PC-9 (cell line): ENCODE measurements at regions not wholly inside any gene's neighbourhood (a gene's known extent, or its start where the extent isn't known, plus 50 kb on each side); places are given as distances from the start of the nearest gene placed in this dataset.
A peak's percentile ranks its signal among the peaks of the same experiment; 100 is the strongest.

Source experiments
- BruUV-seq: library from RNA; stranded (reverse); fragments of 400-500 nt; replicated peaks from 2 replicates; lab custom pipeline; 2021; lab: Mats Ljungman, UMichigan
- CTCF ChIA-PET: fragments of 300-600 bp; sonication (Branson Sonifier 250); formaldehyde crosslinking; loops from one replicate; lab custom pipeline; 2022; ENCODE audit warnings: antibody characterized with exemption; lab: Charles Lee
- POLR2A ChIA-PET: fragments of 300-600 bp; sonication (Branson Sonifier 250); formaldehyde crosslinking; loops from one replicate; lab custom pipeline; 2022; ENCODE audit warnings: antibody characterized with exemption; ENCODE audit not compliant: unreplicated experiment; lab: Charles Lee
- DNase-seq, 2 experiments: peaks; one replicate each; pipeline versions ENCODE4 v3.0.0 to v3.0.0-alpha.2; 2015 to 2022; ENCODE audit warnings: mixed read lengths in 1 of 2
- H2AFZ ChIP-seq: fragments of 200-600 bp; sonication (generic); 2 replicates; pipeline ENCODE4 v1.8.1; 2017; ENCODE audit warnings: antibody characterized with exemption
- H3F3A ChIP-seq: fragments of 200-600 bp; sonication (generic); 2 replicates; pipeline ENCODE4 v1.8.1; 2017; ENCODE audit warnings: antibody characterized with exemption, mild to moderate bottlenecking, low read depth; ENCODE audit not compliant: insufficient read depth
- H3K27ac ChIP-seq: fragments of 200-600 bp; sonication (generic); 2 replicates; pipeline ENCODE4 v1.6.1; 2016; ENCODE audit warnings: mixed run types
- H3K27me3 ChIP-seq: fragments of 200-600 bp; sonication (generic); 2 replicates; pipeline ENCODE4 v1.6.1; 2016; ENCODE audit warnings: low read depth, mixed run types; ENCODE audit not compliant: insufficient read depth
- H3K36me3 ChIP-seq: fragments of 200-600 bp; sonication (generic); 2 replicates; pipeline ENCODE4 v1.6.1; 2016; ENCODE audit warnings: low read depth, mixed run types
- H3K4me1 ChIP-seq: fragments of 200-600 bp; sonication (generic); replicated peaks from 2 replicates; pipeline ENCODE4 v1.6.1; 2016; ENCODE audit warnings: mixed run types; ENCODE audit not compliant: insufficient read depth
- H3K4me2 ChIP-seq: fragments of 200-600 bp; sonication (generic); 2 replicates; pipeline ENCODE4 v1.6.1; 2017; ENCODE audit warnings: mixed run types
- H3K4me3 ChIP-seq: fragments of 200-600 bp; sonication (generic); 2 replicates; pipeline ENCODE4 v1.6.1; 2016; ENCODE audit warnings: mixed run types
- H3K79me2 ChIP-seq: fragments of 200-600 bp; sonication (generic); 2 replicates; pipeline ENCODE4 v1.6.1; 2017; ENCODE audit warnings: low read depth, mixed run types
- H3K9me2 ChIP-seq: fragments of 200-600 bp; sonication (generic); 2 replicates; pipeline ENCODE4 v1.8.1; 2017; ENCODE audit warnings: mild to moderate bottlenecking; ENCODE audit not compliant: insufficient read depth
- H3K9me3 ChIP-seq: fragments of 200-600 bp; sonication (generic); 2 replicates; pipeline ENCODE4 v1.8.1; 2016; ENCODE audit warnings: low read depth; ENCODE audit not compliant: insufficient read depth
- H4K20me1 ChIP-seq: fragments of 200-600 bp; sonication (generic); 2 replicates; pipeline ENCODE4 v1.8.1; 2017; ENCODE audit not compliant: insufficient read depth
- EZH2 ChIP-seq: fragments of 200-600 bp; sonication (generic); IDR thresholded peaks from 2 replicates; pipeline ENCODE4 v1.8.0; 2017; ENCODE audit warnings: antibody characterized with exemption, low read depth
- intact Hi-C: fragments of 100-400 bp; cut with micrococcal nuclease; formaldehyde crosslinking; loops from one replicate; pipeline ENCODE4 v1.10.0; 2022; ENCODE audit not compliant: unreplicated experiment
- TF ChIP-seq, protein P1 (sequence below): fragments of 200-600 bp; sonication (generic); conservative IDR thresholded peaks from 2 replicates; pipeline ENCODE4 v1.6.1; 2017; ENCODE audit warnings: mixed run types, antibody characterized with exemption, mild to moderate bottlenecking, moderate library complexity

DNA sequence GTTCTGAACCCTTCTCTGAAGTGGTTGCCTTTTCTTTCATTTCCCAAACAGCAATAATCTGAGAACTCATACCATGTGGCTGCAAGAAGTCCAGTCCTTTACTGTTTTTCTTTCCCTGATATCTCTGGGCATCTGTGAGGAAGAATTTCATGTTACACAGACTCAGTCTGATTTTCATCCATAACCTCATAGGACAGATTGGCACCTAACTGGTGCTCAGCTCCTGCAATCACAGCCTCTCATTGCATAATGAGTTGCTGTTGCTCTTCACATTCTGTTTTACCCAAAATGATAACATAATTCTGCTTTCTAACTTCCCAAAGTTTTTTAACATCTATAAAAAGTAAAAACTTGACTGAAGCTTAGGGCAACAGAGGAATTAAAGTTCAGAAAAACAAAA is 472.2 kb upstream of the PBX1 start:
- H3K4me1 ChIP-seq, result no peaks in the 10 kb centered on the region
- intact Hi-C loops, result no loop called here
- no peaks in the 10 kb centered on the region for H3K27me3 ChIP-seq
- no peaks in the 10 kb centered on the region for H3K36me3 ChIP-seq
- no peak overlapping the region for H3K27ac ChIP-seq
- BruUV-seq, result no TSS peak
- no peak for DNase-seq
- no peak overlapping the region for H2AFZ ChIP-seq
- H3K9me3 ChIP-seq, result no peaks in the 10 kb centered on the region; the same call in 1 of the 2 replicates
- no peak for TF ChIP-seq EZH2
- TF ChIP-seq, protein P1, sequence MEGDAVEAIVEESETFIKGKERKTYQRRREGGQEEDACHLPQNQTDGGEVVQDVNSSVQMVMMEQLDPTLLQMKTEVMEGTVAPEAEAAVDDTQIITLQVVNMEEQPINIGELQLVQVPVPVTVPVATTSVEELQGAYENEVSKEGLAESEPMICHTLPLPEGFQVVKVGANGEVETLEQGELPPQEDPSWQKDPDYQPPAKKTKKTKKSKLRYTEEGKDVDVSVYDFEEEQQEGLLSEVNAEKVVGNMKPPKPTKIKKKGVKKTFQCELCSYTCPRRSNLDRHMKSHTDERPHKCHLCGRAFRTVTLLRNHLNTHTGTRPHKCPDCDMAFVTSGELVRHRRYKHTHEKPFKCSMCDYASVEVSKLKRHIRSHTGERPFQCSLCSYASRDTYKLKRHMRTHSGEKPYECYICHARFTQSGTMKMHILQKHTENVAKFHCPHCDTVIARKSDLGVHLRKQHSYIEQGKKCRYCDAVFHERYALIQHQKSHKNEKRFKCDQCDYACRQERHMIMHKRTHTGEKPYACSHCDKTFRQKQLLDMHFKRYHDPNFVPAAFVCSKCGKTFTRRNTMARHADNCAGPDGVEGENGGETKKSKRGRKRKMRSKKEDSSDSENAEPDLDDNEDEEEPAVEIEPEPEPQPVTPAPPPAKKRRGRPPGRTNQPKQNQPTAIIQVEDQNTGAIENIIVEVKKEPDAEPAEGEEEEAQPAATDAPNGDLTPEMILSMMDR, result no peak
- ChIA-PET POLR2A (no interaction called here), CTCF (no interaction called here)
- no peaks in the 10 kb centered on the region for H3K79me2 ChIP-seq
- no peak overlapping the region for H3K4me2 ChIP-seq
- no peaks in the 10 kb centered on the region for H4K20me1 ChIP-seq
- H3K9me2 ChIP-seq, result no peaks in the 10 kb centered on the region
- no peak overlapping the region for H3K4me3 ChIP-seq
- no peaks in the 10 kb centered on the region for H3F3A ChIP-seq

GRCh38 chr1:164087906-164088453 is 471.0 kb upstream of the PBX1 start:
- H3K27me3 ChIP-seq, result no peaks in the 10 kb centered on the region
- no peak for DNase-seq
- no peaks in the 10 kb centered on the region for H3K9me2 ChIP-seq
- ChIA-PET CTCF (no interaction called here), POLR2A (no interaction called here)
- no peaks in the 10 kb centered on the region; the same call in 1 of the 2 replicates for H3K9me3 ChIP-seq
- no peaks in the 10 kb centered on the region for H3K4me1 ChIP-seq
- H3K4me3 ChIP-seq, result no peak overlapping the region
- no peak overlapping the region for H3K27ac ChIP-seq
- no peaks in the 10 kb centered on the region for H3F3A ChIP-seq
- H3K4me2 ChIP-seq, result peak overlapping the region; percentile 4; the same call in 1 of the 2 replicates
- peak overlapping the region; percentile 57; the same call in 1 of the 2 replicates for H2AFZ ChIP-seq
- H3K79me2 ChIP-seq, result no peaks in the 10 kb centered on the region
- no TSS peak for BruUV-seq
- no peaks in the 10 kb centered on the region for H3K36me3 ChIP-seq
- intact Hi-C loops, result no loop called here
- TF ChIP-seq, protein P1, result no peak
- no peak for TF ChIP-seq EZH2
- H4K20me1 ChIP-seq, result no peaks in the 10 kb centered on the region

DNA sequence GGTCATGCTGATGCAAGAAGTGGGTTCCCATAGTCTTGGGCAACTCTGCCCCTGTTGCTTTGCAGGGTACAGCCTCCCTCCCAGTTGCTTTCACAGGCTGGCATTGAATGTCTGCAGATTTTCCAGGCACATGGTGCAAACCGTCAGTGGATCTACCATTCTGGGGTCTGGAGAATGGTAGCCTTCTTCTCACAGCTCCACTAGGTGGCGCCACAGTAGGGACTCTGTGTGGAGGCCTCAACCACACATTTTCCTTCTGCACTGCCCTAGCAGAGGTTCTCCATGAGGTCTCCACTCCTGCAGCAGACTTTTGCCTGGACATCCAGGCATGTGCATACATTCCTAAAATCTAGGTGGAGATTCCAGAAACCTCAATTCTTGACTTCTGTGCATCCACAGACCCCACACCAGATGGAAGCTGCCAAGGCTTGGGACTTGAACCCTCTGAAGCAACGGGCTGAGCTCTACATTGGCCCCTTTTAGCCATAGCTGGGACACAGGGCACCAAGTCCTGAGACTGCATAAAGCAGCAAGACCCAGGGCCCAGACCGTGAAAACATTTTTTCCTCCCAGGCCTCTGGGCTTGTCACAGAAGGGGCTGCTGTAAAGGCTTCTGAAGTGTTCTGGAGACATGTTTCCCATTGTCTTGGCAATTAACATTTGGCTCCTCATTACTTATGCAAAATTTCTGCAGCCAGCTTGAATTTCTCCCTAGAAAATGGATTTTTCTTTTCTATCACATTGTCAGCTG is 466.2 kb upstream of the PBX1 start:
- no peaks in the 10 kb centered on the region for H3K9me2 ChIP-seq
- H3K4me1 ChIP-seq, result no peaks in the 10 kb centered on the region
- H3K27me3 ChIP-seq, result no peaks in the 10 kb centered on the region
- BruUV-seq, result no TSS peak
- TF ChIP-seq, protein P1, result peak; percentile 34; the same call in 1 of the 2 replicates
- TF ChIP-seq EZH2, result no peak
- no peak overlapping the region for H2AFZ ChIP-seq
- H3K4me3 ChIP-seq, result no peak overlapping the region
- H3K9me3 ChIP-seq, result peaks cover 12% of the 10 kb centered on the region; the same call in 1 of the 2 replicates
- no peaks in the 10 kb centered on the region for H3K79me2 ChIP-seq
- POLR2A ChIA-PET, result no interaction called here
- H3K4me2 ChIP-seq, result no peak overlapping the region
- intact Hi-C loops, result no loop called here
- CTCF ChIA-PET, result no interaction called here
- H3K36me3 ChIP-seq, result no peaks in the 10 kb centered on the region
- H4K20me1 ChIP-seq, result no peaks in the 10 kb centered on the region
- no peak for DNase-seq
- no peaks in the 10 kb centered on the region for H3F3A ChIP-seq
- no peak overlapping the region for H3K27ac ChIP-seq
